Astrocyte of the spinal cord (primary cell): ENCODE measurements at regions not wholly inside any gene's neighbourhood (a gene's known extent, or its start where the extent isn't known, plus 50 kb on each side); places are given as distances from the start of the nearest gene placed in this dataset.

ENCODE experiments used
- DNase-seq: peaks from one replicate; pipeline ENCODE4 v3.0.0; 2011; ENCODE audit warnings: low read depth, low spot score
- H3K4me3 ChIP-seq: 2 replicates; pipeline ENCODE4 v1.5.1; 2011; ENCODE audit warnings: low read depth, mild to moderate bottlenecking, low read length, moderate library complexity
- CTCF ChIP-seq: IDR thresholded peaks from 2 replicates; pipeline ENCODE4 v1.5.1; 2012; ENCODE audit warnings: low read depth, mild to moderate bottlenecking, low read length, inconsistent platforms
- in situ Hi-C: cut with HindIII; loops from 2 replicates; pipeline ENCODE4 v1.10.0; 2017; ENCODE audit warnings: low sequenced_read_pairs

GRCh38 chr11:19328586-19329311, 88.0 kb upstream of the E2F8 start:
- TF ChIP-seq CTCF, result no peak
- no peak overlapping the region for H3K4me3 ChIP-seq
- DNase-seq, result no peak
- in situ Hi-C loops, result no loop called here

- no peak for TF ChIP-seq CTCF
- no peak for DNase-seq
- in situ Hi-C loops, result no loop called here
- H3K4me3 ChIP-seq, result no peak overlapping the region
Observed at GRCh38 chr11:19327280-19327679, 86.5 kb upstream of the E2F8 start.

- DNase-seq, result peak; percentile 14
- no peak overlapping the region for H3K4me3 ChIP-seq
- peak; percentile 36 for TF ChIP-seq CTCF
- in situ Hi-C loops, result no loop called here
Observed at GRCh38 chr11:19326499-19326898, 85.8 kb upstream of the E2F8 start.

- DNase-seq, result no peak
- peak; percentile 42 for TF ChIP-seq CTCF
- in situ Hi-C loops, result no loop called here
- H3K4me3 ChIP-seq, result no peak overlapping the region
Observed at GRCh38 chr11:19323502-19323901, 82.8 kb upstream of the E2F8 start.

- TF ChIP-seq CTCF, result no peak
- H3K4me3 ChIP-seq, result no peak overlapping the region
- DNase-seq, result no peak
- in situ Hi-C loops, result no loop called here
Observed at GRCh38 chr11:19321351-19321750, 80.6 kb upstream of the E2F8 start.

GRCh38 chr11:19320827-19321226, 80.1 kb upstream of the E2F8 start:
- in situ Hi-C loops, result no loop called here

More at GRCh38 chr11:19320827-19321226, 80.1 kb upstream of the E2F8 start:
- no peak for DNase-seq
- H3K4me3 ChIP-seq, result no peak overlapping the region
- no peak for TF ChIP-seq CTCF
